ENCODE measurements at regions not wholly inside any gene's neighbourhood (a gene's known extent, or its start where the extent isn't known, plus 50 kb on each side); places are given as distances from the start of the nearest gene placed in this dataset.

DNA sequence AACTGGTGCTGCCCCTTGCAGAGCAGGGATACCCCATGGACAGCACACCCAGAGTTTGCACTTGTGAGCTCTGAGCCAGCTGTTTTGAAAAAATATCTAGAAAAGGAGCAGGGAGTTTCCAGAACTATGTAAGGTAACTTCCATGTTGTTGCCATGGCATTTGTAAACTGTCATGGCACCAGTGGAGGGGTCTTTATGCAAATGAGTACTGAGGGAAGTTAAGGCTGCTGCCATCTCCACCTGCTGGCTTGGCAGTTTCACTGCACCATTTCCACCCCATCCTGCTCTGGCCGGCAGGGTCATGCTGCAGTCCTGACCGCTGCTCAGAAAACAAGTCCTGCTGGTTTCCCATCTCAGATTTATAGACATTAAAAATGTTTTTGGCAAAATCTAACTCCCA lies 52.3 kb upstream of the SNTG2 start:
- no peak for DNase-seq (ENCODE audit: low read depth in 2 of 2)

DNA sequence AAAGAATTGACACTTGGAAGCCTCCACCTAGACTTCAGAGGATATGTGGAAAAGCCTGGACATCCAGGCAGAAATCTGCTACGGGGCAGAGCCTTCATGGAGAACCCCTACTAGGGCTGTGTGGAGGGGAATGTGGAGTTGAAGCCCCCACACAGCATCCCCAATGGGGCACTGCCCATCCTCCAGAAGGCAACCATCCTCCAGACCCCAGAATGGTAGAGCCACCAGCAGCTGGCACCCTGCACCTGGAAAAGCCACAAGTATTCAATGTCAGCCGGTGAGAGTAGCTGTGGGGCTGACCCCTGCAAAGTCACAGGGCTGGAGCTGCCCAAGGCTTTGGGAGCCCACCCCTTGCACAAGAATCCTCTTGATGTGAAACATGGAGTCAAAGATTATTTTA lies 53.6 kb upstream of the SNTG2 start:
- no peak for DNase-seq (ENCODE audit: low read depth in 2 of 2)

DNA sequence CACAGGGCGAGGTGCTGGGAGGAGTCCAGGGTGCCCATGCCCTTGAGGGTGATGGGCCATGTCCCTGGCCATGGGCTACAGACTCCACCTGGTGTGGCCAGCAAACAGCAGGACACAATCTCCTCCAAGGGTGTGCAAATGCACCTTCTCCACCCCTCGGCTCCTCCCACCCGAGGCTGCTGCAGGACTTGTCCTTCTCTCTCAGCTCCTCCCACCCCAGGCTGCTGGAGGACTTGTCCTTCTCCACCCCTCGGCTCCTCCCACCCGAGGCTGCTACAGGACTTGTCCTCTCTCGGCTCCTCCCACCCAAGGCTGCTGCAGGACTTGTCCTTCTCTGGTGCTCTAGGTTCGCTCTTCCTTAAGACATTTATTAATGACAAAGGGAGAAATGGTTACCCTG lies 57.3 kb upstream of the SNTG2 start:
- no peak for DNase-seq (ENCODE audit: low read depth in 2 of 2)

DNA sequence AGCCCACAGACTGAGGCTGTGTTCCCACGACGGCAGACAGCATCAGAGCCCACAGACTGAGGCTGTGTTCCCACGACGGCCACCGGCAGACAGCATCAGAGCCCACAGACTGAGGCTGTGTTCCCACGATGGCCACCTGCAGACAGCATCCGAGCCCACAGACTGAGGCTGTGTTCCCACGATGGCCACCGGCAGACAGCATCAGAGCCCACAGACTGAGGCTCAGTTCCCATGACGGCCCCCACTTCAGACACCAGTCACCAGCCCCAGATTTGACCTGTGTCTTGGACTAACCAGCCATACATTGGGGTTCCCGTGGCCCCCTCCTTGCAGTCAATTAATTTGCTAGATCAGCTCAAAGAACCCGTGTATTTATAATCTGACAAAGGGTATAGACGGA lies 57.8 kb upstream of the SNTG2 start:
- DNase-seq (ENCODE audit: low read depth in 2 of 2): no peak

DNA sequence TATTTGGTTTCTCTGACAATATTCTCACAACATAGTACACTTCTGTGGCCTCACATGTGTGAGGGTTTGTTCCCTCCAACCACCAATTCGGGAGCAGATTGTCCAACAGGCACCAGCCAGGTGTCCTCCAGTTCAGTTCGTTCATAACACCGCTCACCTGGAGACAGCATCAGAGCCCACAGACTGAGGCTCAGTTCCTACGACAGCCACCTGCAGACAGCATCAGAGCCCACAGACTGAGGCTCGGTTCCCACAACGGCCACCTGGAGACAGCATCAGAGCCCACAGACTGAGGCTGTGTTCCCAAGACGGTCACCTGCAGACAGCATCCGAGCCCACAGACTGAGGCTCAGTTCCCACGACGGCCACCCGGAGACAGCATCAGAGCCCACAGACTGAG lies 58.2 kb upstream of the SNTG2 start:
- DNase-seq (ENCODE audit: low read depth in 2 of 2): no peak

DNA sequence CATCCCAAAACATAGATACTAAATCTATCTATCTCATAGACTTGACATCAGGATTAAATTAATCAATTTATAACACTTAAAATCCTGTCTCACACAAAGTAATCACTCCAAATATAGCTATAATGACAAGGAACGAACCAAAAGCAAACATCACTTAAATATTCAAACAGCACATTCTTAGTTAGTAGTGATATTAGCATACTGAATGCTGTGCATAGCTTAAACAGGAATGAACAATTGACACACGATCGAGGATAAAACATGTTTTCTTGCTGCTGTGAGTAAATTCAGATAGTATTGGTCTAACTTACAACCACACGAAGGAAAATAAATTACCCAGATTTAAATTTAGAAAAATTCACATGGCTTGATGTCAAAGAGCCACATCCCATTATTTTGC lies 58.9 kb upstream of the SNTG2 start:
- no peak for DNase-seq (ENCODE audit: low read depth in 2 of 2)

DNA sequence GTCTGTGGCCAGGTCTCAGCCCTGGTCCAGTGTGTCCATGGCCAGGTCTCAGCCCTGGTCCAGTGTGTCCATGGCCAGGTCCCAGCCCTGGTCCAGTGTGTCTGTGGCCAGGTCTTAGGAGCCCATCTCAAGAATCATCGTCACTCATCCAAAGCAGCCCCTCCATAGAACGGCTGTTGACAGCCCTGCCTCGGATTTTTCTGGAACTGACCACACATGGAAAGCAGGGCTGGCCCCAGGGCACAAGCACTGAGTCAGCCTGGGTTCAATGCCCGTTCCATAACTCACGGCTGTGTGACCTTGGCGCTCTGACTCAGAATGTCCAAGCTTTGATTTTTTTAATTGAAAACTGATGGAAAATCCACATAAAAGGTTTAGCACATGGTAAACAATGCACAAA lies 59.9 kb upstream of the SNTG2 start:
- DNase-seq (ENCODE audit: low read depth in 2 of 2): no peak

DNA sequence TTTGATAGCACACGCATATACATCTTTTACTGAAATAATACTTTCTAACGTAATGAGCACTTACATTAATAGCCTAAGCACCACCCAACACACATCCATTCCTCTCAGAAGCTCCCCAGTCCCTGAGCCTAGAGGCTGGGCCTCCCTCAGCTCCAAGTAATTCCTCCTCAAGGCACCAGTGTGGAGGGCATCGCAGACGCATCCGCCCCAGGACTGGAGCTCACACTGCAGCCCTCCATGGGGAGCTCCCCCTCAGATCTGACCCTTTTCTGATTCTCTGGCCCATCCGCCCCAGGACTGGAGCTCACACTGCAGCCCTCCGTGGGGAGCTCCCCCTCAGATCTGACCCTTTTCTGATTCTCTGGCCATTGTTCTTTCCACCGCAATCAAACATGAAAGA lies 60.4 kb upstream of the SNTG2 start:
- no peak for DNase-seq (ENCODE audit: low read depth in 2 of 2)

DNA sequence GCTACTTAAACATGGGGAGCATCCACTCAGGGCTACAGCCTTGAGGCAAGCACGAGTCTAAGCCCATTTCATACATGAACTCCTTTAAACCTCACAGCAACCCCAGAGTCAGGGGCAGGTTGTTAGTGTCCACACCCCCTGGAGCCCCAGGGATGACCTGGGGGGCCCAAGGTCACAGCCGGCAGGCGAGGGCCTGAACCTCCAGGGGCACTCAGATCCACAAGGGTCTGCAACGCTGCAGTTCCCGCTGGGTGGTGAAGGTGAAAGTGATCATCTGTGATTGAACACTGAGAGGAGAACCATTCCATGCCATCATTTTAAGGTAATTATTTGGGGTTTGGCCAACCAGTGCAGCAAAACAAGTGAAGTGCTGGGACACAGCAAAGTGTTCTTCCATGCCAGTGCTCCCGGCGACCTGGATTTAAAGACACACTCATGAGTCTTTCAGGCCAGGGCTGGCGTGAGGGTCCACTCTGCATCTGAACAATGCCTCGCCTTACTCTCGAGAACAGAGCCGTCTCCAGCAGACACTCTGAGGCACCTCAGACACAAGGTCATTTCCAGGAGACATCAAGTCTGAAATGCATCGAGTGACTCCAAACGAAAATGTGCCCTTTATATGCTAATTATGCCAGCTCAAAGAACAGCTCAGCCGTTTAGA lies 61.6 kb upstream of the SNTG2 start:
- no peak for DNase-seq (ENCODE audit: low read depth in 2 of 2)

DNA sequence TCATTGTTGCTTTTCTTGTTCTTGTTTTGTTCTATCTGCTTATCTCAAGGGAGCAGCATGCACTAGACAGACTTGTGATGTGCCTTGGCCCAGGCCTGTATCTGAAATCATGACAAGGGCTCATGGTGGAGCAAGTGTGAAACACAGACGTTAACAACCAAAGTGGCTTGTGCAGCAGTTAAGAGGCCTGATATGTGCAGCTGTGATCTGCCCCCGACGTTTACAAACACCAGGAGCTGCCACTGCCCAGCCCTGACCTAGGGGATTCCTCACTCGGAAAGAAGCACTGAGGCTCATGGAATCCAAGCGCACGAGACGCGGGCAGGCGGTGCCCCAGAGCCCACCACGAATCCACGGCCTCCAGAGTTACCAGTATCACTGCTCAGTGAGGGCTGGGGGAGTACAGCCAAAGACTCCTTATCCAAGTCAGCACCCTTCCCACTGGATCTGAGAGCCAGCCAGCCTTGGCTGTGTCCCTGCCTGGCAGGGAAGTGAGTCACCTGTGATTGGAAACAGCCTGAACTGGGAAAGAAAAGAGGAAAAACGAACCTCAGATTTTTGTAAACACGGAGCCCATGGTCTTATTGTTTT lies 62.3 kb upstream of the SNTG2 start:
- no peak for DNase-seq (ENCODE audit: low read depth in 2 of 2)

DNA sequence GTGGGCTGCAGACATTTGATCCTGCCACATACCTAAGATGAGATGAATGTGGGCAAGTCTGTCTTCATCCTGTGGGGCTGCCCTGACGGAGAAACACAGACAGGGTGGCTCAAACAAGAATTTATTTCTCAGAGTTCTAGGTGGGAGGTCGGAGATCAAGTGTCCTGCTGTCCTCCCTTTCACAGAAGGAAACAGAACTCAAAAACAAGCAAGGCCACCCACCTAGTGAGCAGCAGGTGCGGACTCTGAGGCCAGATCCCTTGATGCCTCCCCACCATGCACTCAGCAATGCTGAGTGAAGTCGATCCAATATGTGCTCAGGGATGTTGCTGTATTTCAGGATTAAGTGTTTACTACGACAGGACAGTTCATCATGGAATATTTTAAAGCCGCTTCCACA lies 63.0 kb upstream of the SNTG2 start:
- DNase-seq (ENCODE audit: low read depth in 2 of 2): no peak

DNA sequence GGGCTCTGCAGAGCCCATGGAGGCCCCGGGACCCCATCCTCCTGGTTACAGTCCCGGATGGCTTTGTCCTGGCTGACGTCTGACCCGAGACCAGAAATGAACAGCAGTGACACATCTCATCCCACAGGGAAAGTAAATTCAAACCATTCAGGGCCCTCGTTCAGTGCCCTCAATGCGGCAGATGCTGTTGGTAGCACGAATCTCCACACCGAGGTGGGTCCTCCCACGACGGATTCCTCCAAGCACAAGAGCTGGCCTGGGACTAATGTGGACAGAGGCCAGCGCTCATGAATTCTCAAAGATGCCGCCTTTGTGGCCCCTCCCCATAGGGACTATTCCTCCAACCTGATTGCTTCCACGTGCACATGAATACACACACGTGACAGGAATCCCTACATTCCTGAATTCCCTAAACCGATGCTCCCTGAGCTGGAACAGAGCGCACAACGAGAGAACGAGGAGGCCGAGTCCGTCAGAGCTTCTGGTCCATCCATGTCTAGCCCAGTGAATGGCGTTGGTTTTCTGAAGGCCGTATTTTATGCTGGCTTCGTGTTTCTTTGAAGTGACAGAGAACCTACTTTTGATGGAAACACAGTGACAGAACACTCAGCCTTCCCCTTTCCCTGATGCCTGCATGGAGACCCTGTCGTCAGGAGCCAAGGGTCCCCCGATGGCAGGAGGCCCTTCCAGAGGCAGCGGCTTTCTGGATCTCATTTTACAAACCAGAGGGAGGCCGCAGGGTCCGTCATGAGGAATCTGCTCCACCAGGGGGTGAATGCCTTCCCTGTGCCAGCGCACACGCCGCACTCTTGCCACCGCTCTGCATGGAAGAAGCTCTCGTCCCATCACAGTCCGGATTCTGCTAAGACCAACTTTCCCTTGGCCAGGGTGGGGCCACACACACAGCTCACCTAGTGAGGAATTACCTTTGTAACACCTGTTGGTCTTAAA lies 64.3 kb upstream of the SNTG2 start:
- DNase-seq (ENCODE audit: low read depth in 2 of 2): no peak

DNA sequence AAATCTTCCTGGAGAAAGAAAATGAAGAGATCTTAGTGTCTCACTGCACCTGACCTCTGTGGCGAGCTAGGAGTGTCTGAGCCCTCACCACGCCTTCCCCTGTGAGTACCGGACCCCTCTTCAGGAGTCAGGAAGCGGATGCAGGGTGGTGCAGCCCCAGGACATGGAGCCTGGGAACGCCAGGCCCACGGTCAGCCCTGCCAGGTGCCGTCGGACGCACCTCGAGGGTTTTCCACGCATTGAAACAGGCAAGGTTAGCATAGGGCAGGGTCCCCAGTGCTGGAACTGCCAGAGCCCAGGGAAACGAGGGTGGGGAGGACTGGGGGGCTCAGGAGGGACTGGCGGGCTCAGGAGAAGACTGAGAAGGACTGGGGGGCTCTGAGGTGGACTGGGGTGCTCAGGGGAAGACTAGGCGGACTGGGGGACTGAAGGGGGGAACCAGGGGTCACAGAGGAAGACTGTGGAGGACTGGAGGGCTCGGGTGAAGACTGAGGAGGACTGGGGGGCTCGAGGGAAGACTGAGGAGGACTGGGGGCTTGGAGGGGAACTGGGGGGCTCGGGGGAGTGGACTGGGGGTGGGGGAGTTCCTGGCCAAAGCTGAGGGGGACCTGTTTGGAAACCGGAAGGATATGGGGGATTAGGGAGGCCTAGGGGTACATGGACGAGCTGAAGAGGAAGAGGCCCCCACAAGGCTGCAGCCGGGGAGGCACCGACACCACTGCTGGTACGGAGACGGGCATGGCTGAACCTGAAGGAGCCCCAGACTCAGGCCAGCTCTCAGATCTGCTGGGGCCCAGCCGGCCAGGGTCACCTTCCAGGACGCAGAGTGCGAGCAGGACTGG lies 65.2 kb upstream of the SNTG2 start:
- no peak for DNase-seq (ENCODE audit: low read depth in 2 of 2)

DNA sequence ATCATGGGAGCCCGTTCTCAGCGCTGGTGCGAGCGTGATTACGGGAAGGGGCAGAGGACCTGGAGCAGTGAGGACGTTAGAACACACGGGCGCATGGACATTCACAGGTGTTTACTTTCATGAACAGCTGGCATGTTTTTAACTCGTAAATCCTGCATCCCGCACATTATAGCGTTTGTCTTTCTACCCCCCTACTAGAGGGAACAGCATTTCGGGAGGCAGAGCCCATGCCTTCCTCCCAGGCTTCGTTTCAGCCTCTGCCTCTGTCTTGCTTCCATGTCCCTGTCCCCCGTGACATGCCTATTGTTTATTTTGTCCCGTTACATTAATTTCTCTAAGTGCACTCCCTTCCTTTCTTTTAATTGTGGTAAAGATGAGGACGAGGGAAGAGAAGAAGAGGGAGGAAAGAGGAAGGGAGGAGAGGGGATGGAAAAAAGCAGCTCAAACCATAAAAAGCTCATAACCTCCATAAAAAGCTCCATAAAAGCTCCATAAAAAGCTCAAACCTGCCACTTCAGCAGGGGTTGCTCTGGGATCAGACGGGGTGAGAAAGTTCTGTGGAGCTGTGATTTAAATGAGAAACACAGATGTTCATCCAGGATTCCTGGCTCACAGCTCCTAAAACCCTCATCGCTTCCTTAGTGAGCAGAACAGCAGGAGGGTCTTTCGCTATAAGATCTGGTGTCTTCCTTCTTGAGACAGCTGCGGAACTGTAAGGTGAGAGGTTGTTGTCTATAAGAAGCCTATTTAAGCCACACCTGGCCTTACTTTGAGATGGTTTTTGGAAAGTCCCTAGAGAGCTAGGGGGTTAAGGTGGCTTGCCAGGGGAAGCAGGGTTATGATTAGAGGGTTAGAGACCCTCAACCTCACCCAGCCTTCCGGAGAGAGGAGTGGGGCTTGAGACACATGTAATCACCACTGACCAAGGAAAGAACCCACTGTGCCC lies 66.6 kb upstream of the SNTG2 start:
- DNase-seq (ENCODE audit: low read depth in 2 of 2): no peak

DNA sequence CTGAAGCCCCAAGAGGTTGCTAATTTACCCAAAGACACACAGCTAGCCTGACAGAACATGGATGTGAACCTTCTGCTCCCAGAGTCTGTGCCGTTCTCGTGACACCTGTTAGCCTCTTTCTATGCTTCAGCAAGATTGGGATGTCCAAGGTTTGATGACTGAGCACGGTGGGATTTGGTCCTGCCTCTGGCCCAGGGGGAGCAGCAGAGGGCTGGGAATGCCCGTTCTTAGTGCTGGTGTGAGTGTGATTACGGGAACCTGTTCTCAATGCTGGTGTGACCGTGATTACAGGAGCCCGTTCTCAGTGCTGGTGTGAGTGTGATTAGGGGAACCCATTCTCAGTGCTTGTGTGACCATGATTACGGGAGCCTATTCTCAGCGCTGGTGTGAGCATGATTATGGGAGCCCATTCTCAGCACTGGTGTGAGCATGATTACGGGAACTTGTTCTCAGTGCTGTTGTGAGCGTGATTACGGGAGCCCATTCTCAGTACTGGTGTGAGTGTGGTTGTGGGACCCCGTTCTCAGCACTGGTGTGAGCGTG lies 67.3 kb upstream of the SNTG2 start:
- no peak for DNase-seq (ENCODE audit: low read depth in 2 of 2)

DNA sequence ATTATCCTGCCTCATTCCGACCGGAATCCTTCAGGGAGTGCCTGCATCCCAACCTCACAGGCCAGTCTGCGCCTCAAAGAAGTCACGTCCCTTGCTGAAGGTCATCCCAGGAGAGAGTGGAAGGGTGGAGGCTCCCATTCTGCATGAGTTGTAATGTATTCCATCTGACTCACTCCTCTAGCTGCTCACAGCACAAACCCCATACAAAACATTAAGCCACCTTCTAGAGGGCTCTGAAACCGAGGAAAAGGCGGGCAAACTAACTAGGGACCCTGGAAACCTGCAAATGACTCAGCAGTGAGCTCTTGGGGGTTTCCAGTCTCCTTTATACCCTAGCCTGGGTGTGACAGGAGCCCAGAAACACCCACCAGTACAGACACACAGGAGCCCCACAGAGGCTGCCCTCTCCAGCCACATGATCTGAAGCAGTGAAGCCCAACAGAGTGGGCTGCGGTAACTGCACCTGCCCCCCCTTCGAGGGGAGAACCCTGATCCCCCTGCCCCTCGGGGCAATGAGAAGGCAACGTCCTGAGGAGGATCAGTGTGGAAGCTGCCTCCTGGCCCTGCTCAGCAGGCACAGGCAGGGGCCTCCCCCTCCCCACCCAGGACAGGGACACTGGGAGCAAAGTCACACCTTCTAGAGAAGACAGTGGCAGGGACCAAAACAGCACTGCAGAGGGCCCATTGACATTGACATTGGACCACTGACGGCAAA lies 69.3 kb upstream of the SNTG2 start:
- no peak for DNase-seq (ENCODE audit: low read depth in 2 of 2)

DNA sequence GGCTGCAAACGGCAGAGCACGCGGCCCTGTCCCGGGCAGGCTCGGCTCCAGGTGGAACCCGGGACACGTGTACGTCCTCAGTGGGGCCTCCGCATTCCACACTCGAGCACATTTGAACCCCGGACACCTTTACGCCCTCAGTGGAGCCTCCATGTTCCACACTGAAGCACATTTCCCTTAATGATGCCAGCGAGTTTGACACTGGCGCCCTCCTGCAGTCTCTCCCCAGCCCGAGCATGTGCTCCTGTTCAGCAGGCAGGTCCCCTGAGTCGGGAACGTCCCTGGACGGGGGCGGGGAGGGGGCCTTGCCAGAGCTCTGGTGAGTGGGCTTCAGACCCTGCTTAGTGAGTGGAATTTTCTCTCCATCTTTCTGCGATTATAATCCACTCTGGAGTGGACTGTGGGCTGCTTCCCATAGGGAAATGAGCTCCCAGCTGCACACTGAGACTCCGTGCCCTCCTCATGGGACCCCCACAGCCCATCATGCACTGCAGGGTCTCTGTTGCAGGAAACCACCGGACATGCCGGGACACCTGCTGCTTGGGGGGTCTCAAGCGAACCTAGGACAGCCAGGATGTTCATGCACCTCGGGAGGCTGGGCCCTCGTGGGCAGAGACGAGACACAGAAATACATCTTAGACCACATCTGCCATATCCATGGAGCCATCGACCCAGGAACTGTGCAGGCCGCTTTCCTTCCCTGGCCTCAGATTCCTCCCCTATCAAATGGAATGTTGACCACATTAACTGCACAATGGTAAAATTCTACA lies 70.3 kb upstream of the SNTG2 start:
- no peak for DNase-seq (ENCODE audit: low read depth in 2 of 2)

DNA sequence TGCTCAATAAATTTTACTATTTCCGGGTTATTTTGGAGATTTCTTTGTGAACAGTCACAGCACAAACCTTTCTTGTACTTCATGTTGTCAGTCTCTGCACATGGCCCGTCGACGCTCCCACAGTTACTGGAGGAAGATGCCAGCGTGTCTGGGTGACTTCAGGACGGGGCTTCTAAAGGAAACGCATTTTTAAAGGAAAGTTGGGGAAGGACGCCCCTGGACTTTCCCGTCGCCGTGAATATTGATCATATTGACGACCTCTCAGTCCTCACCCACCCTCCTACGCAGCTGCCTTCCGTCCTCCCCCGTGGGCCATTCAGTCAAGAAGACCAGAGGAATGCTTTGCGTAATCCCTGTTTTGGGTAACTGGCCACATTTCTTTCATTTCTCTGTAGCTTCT lies 71.1 kb upstream of the SNTG2 start:
- no peak for DNase-seq (ENCODE audit: low read depth in 2 of 2)

DNA sequence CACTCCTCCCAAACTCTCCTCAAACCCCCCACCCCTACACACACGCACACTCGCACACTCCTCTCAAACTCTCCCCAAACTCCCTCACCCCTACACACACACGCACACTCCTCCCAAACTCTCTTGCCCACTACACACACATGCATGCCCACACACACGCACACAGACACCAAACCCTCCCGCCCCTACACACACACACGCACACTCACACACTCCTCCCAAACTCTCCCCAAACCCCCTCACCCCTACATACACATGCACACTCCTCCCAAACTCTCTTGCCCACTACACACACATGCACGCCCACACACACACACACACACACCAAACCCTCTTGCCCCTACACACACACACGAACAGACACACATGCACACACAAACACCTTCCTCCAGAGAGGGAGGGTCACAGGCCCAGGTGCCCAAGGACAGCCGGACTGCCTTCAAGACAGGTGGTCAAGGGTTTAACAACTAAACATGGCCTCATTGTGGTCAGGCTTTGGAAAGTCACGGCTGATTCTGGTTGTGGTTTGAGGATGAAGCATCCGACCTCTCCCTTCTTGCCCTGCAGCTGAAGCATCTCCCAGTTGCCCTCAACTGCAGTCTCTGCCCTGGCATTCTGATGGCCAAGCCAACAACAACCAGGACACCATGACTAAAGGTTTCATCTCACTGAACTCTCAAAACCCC lies 72.3 kb upstream of the SNTG2 start:
- DNase-seq (ENCODE audit: low read depth in 2 of 2): no peak

All from activated CD4-positive, alpha-beta T cell treated with anti-CD3 and anti-CD28 coated beads for 24 hours (primary cell).